Astrocyte of the cerebellum (primary cell): ENCODE measurements at regions not wholly inside any gene's neighbourhood (a gene's known extent, or its start where the extent isn't known, plus 50 kb on each side); places are given as distances from the start of the nearest gene placed in this dataset.
"Not testable (repeated sequence)": the region's sequence is repeated elsewhere in the genome, so short reads cannot be mapped to it uniquely, and the experiment has no call there.

ENCODE experiments used
- DNase-seq: peaks from one replicate; pipeline ENCODE4 v3.0.0-alpha.2; 2011; ENCODE audit warnings: low read depth
- H3K4me3 ChIP-seq: 2 replicates; pipeline ENCODE4 v1.5.1; 2011; ENCODE audit warnings: mild to moderate bottlenecking, low read depth, low read length, moderate library complexity
- CTCF ChIP-seq: IDR thresholded peaks from 2 replicates; pipeline ENCODE4 v1.5.1; 2012; ENCODE audit warnings: low read length, low read depth, moderate library complexity, mild to moderate bottlenecking; ENCODE audit errors: missing control alignments
- in situ Hi-C: cut with HindIII; loops from 2 replicates; pipeline ENCODE4 v1.10.0; 2017; ENCODE audit warnings: low sequenced_read_pairs

GRCh38 chr4:20017777-20018115, 234.0 kb upstream of the SLIT2 start:
- no peak overlapping the region for H3K4me3 ChIP-seq
- TF ChIP-seq CTCF, result no peak
- in situ Hi-C loops, result no loop called here
- no peak for DNase-seq

- H3K4me3 ChIP-seq, result no peak overlapping the region
- in situ Hi-C loops, result no loop called here
- peak; percentile 45 for DNase-seq
- TF ChIP-seq CTCF, result no peak
Observed at GRCh38 chr4:20017070-20017776, 234.5 kb upstream of the SLIT2 start.

GRCh38 chr4:20015636-20016224, 236.0 kb upstream of the SLIT2 start:
- no peak for DNase-seq
- in situ Hi-C loops, result no loop called here
- no peak overlapping the region for H3K4me3 ChIP-seq
- no peak for TF ChIP-seq CTCF

- in situ Hi-C loops, H3K4me3 ChIP-seq, DNase-seq: not testable (repeated sequence)
Observed at GRCh38 chr4:20003836-20004558, 247.7 kb upstream of the SLIT2 start.

- no peak for DNase-seq
- TF ChIP-seq CTCF, result no peak
- in situ Hi-C loops, result no loop called here
- no peak overlapping the region for H3K4me3 ChIP-seq
Observed at GRCh38 chr4:19999775-20000414, 251.8 kb upstream of the SLIT2 start.

GRCh38 chr4:19999276-19999675, 252.4 kb upstream of the SLIT2 start:
- in situ Hi-C loops, result no loop called here
- no peak overlapping the region for H3K4me3 ChIP-seq
- no peak for DNase-seq
- no peak for TF ChIP-seq CTCF
